HEK293 (cell line): ENCODE measurements at regions not wholly inside any gene's neighbourhood (a gene's known extent, or its start where the extent isn't known, plus 50 kb on each side); places are given as distances from the start of the nearest gene placed in this dataset.

Source experiments
- CTCF ChIA-PET: fragments of 350-600 bp; formaldehyde crosslinking; extraction: SDS; loops from one replicate; lab custom pipeline; 2021; ENCODE audit warnings: antibody characterized with exemption; lab: Yijun Ruan, JAX
- POLR2A ChIA-PET: fragments of 300-600 bp; formaldehyde crosslinking; extraction: SDS; loops from one replicate; lab custom pipeline; 2020; ENCODE audit warnings: antibody characterized with exemption, inconsistent platforms; lab: Yijun Ruan, JAX
- H3K27ac ChIP-seq: fragments of 200-500 bp; sonication (Bioruptor generic); 2 replicates; pipeline ENCODE4 v1.5.1; 2014; ENCODE audit warnings: low read depth, low read length, control low read depth, inconsistent platforms; ENCODE audit errors: extremely low read depth
- H3K36me3 ChIP-seq, 2 experiments: fragments of 200-500 bp in 1 of 2; sonication (Bioruptor generic) in 1 of 2; 1 replicate in 1 of 2; 2 replicates in 1 of 2; pipeline ENCODE4 v1.5.1; 2014 to 2017; ENCODE audit warnings: inconsistent platforms in 2 of 2, low read length in 2 of 2; ENCODE audit not compliant: control insufficient read depth in 2 of 2, insufficient read depth in 1 of 2
- H3K4me1 ChIP-seq: fragments of 200-500 bp; sonication (Bioruptor generic); 2 replicates; pipeline ENCODE4 v1.5.1; 2014; ENCODE audit warnings: mild to moderate bottlenecking, low read length, inconsistent platforms; ENCODE audit not compliant: control insufficient read depth, insufficient read depth
- H3K4me3 ChIP-seq: 2 replicates; pipeline ENCODE4 v1.5.1; 2011; ENCODE audit warnings: low read depth, mild to moderate bottlenecking, control low read depth, low read length, moderate library complexity
- H3K9me3 ChIP-seq: fragments of 200-500 bp; sonication (Bioruptor generic); 2 replicates; pipeline ENCODE4 v1.5.1; 2014; ENCODE audit warnings: low read depth, low read length, inconsistent platforms; ENCODE audit not compliant: control insufficient read depth, insufficient read depth
- GLIS1 ChIP-seq: fragments of 450-650 bp; formaldehyde crosslinking; IDR thresholded peaks from 2 replicates; pipeline ENCODE4 v1.5.1; 2016; ENCODE audit warnings: missing biosample characterization, missing genetic modification characterization
- KLF7 ChIP-seq: fragments of 450-650 bp; formaldehyde crosslinking; IDR thresholded peaks from 2 replicates; pipeline ENCODE4 v1.5.1; 2016; ENCODE audit warnings: missing biosample characterization, missing genetic modification characterization, borderline replicate concordance
- KLF8 ChIP-seq: fragments of 450-650 bp; formaldehyde crosslinking; IDR thresholded peaks from 2 replicates; pipeline ENCODE4 v1.5.1; 2016; ENCODE audit warnings: missing biosample characterization, missing genetic modification characterization
- PATZ1 ChIP-seq: fragments of 450-650 bp; formaldehyde crosslinking; IDR thresholded peaks from 2 replicates; pipeline ENCODE4 v1.5.1; 2016; ENCODE audit warnings: missing biosample characterization, missing genetic modification characterization
- PRDM6 ChIP-seq: fragments of 450-650 bp; formaldehyde crosslinking; IDR thresholded peaks from 2 replicates; pipeline ENCODE4 v1.5.1; 2017; ENCODE audit warnings: missing biosample characterization, missing genetic modification characterization
- YY2 ChIP-seq: fragments of 450-650 bp; formaldehyde crosslinking; IDR thresholded peaks from 2 replicates; pipeline ENCODE4 v1.5.1; 2016; ENCODE audit warnings: missing biosample characterization, missing genetic modification characterization
- ZBTB10 ChIP-seq: fragments of 450-650 bp; formaldehyde crosslinking; IDR thresholded peaks from 2 replicates; pipeline ENCODE4 v1.5.1; 2016; ENCODE audit warnings: missing biosample characterization, missing genetic modification characterization
- ZBTB6 ChIP-seq: fragments of 450-650 bp; formaldehyde crosslinking; IDR thresholded peaks from 2 replicates; pipeline ENCODE4 v1.5.1; 2017; ENCODE audit warnings: missing biosample characterization, missing genetic modification characterization
- ZBTB8A ChIP-seq: fragments of 450-650 bp; formaldehyde crosslinking; IDR thresholded peaks from 2 replicates; pipeline ENCODE4 v1.5.1; 2016; ENCODE audit warnings: missing biosample characterization, missing genetic modification characterization
- ZNF121 ChIP-seq: fragments of 450-650 bp; formaldehyde crosslinking; IDR thresholded peaks from 2 replicates; pipeline ENCODE4 v1.5.1; 2016; ENCODE audit warnings: missing biosample characterization, missing genetic modification characterization
- ZNF169 ChIP-seq: fragments of 450-650 bp; formaldehyde crosslinking; IDR thresholded peaks from 2 replicates; pipeline ENCODE4 v1.5.1; 2016; ENCODE audit warnings: missing biosample characterization, missing genetic modification characterization
- ZNF266 ChIP-seq: fragments of 450-650 bp; formaldehyde crosslinking; IDR thresholded peaks from 2 replicates; pipeline ENCODE4 v1.5.1; 2016; ENCODE audit warnings: missing biosample characterization, missing genetic modification characterization, low read depth
- ZNF354C ChIP-seq: fragments of 450-650 bp; formaldehyde crosslinking; IDR thresholded peaks from 2 replicates; pipeline ENCODE4 v1.5.1; 2016; ENCODE audit warnings: missing biosample characterization, missing genetic modification characterization, low read depth, borderline replicate concordance
- ZNF366 ChIP-seq: fragments of 450-650 bp; formaldehyde crosslinking; conservative IDR thresholded peaks from 2 replicates; pipeline ENCODE4 v1.5.1; 2016; ENCODE audit warnings: missing biosample characterization, missing genetic modification characterization
- ZNF398 ChIP-seq: fragments of 450-650 bp; formaldehyde crosslinking; IDR thresholded peaks from 2 replicates; pipeline ENCODE4 v1.5.1; 2017; ENCODE audit warnings: missing biosample characterization, missing genetic modification characterization
- ZNF426 ChIP-seq: fragments of 450-650 bp; formaldehyde crosslinking; IDR thresholded peaks from 2 replicates; pipeline ENCODE4 v1.5.1; 2017; ENCODE audit warnings: missing biosample characterization, missing genetic modification characterization, mild to moderate bottlenecking, inconsistent platforms, moderate library complexity
- ZNF544 ChIP-seq: fragments of 450-650 bp; formaldehyde crosslinking; IDR thresholded peaks from 2 replicates; pipeline ENCODE4 v1.5.0; 2017; ENCODE audit warnings: missing biosample characterization, missing genetic modification characterization
- ZNF555 ChIP-seq: fragments of 450-650 bp; formaldehyde crosslinking; conservative IDR thresholded peaks from 2 replicates; pipeline ENCODE4 v1.5.1; 2017; ENCODE audit warnings: missing biosample characterization, mild to moderate bottlenecking, missing genetic modification characterization, inconsistent platforms
- ZNF560 ChIP-seq: fragments of 450-650 bp; formaldehyde crosslinking; IDR thresholded peaks from 2 replicates; pipeline ENCODE4 v1.5.1; 2017; ENCODE audit warnings: missing biosample characterization, missing genetic modification characterization, borderline replicate concordance
- ZNF561 ChIP-seq: fragments of 450-650 bp; IDR thresholded peaks from 2 replicates; pipeline ENCODE4 v1.5.1; 2018; ENCODE audit warnings: missing biosample characterization, missing genetic modification characterization, borderline replicate concordance
- ZNF621 ChIP-seq: fragments of 450-650 bp; formaldehyde crosslinking; IDR thresholded peaks from 2 replicates; pipeline ENCODE4 v1.5.1; 2017; ENCODE audit warnings: missing biosample characterization, missing genetic modification characterization
- ZNF777 ChIP-seq: fragments of 450-650 bp; formaldehyde crosslinking; IDR thresholded peaks from 2 replicates; pipeline ENCODE4 v1.5.1; 2017; ENCODE audit warnings: missing biosample characterization, missing genetic modification characterization, borderline replicate concordance

GRCh38 chr12:103244596-103244995 lies 251.2 kb downstream of the C12orf42 start:
- TF ChIP-seq ZNF169 (tag by site-specific recombination) (no peak), ZNF266 (no peak), ZNF121 (tag by site-specific recombination) (no peak), KLF7 (tag by site-specific recombination) (no peak), PRDM6 (tag by site-specific recombination) (no peak), GLIS1 (tag by site-specific recombination) (no peak), ZNF621 (tag by site-specific recombination) (no peak), ZNF426 (no peak), KLF8 (tag by site-specific recombination) (no peak)
- H3K4me3 ChIP-seq: no peak overlapping the region
- H3K27ac ChIP-seq: no peak overlapping the region
- no peaks in the 10 kb centered on the region for H3K9me3 ChIP-seq
- no peaks in the 10 kb centered on the region for H3K36me3 ChIP-seq
- CTCF ChIA-PET: no interaction called here
- POLR2A ChIA-PET: no interaction called here
- no peaks in the 10 kb centered on the region for H3K4me1 ChIP-seq

GRCh38 chr12:103247531-103247930 lies 248.2 kb downstream of the C12orf42 start:
- Histone ChIP-seq H3K27ac (no peak overlapping the region), H3K9me3 (no peaks in the 10 kb centered on the region), H3K36me3 (no peaks in the 10 kb centered on the region), H3K4me1 (no peaks in the 10 kb centered on the region), H3K4me3 (no peak overlapping the region)
- no peak for TF ChIP-seq PATZ1 (tag by site-specific recombination)
- TF ChIP-seq ZNF398 (tag by site-specific recombination): no peak
- no peak for TF ChIP-seq ZNF544
- no peak for TF ChIP-seq ZNF366 (tag by site-specific recombination)
- TF ChIP-seq ZNF555 (tag by site-specific recombination): no peak
- TF ChIP-seq YY2 (tag by site-specific recombination): no peak
- no peak for TF ChIP-seq ZNF354C (tag by site-specific recombination)
- CTCF ChIA-PET: no interaction called here
- POLR2A ChIA-PET: no interaction called here

GRCh38 chr12:103249607-103250006 lies 246.2 kb downstream of the C12orf42 start:
- ChIA-PET POLR2A (no interaction called here), CTCF (no interaction called here)
- Histone ChIP-seq H3K27ac (no peak overlapping the region), H3K4me3 (no peak overlapping the region), H3K36me3 (no peaks in the 10 kb centered on the region), H3K4me1 (no peaks in the 10 kb centered on the region), H3K9me3 (no peaks in the 10 kb centered on the region)
- TF ChIP-seq ZBTB10 (tag by site-specific recombination): no peak
- no peak for TF ChIP-seq ZNF426
- no peak for TF ChIP-seq ZNF560 (tag by site-specific recombination)
- TF ChIP-seq ZNF777 (tag by site-specific recombination): no peak
- no peak for TF ChIP-seq ZBTB6 (tag by site-specific recombination)
- no peak for TF ChIP-seq ZBTB8A
- TF ChIP-seq ZNF561 (tag by site-specific recombination): no peak
